Skin of body (tissue), 1 donor: ENCODE measurements at regions not wholly inside any gene's neighbourhood (a gene's known extent, or its start where the extent isn't known, plus 50 kb on each side); places are given as distances from the start of the nearest gene placed in this dataset.

Experiments
- DNase-seq: peaks from one replicate; lab custom pipeline; 2025; lab: John Stamatoyannopoulos, UW

DNA sequence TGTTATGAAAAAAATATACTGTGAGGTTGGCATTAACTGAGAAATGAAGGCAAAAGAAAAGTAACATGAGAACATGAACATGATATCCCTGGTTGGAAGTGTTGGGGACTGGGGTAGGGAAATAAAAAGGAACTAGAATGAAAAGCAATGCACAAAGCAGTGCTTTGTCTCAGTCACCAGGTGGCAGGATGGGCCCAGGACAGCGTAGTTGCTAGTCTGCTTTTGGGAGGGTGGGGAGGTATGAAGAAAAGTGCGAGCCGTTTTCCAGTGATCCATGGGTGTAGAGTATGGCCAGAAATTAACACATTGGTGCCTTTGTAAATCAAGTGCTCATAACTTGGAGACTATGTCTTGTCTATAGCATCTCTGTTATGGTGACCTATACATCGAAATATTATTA is 662.5 kb upstream of the SALL1 start:
- DNase-seq = no peak

DNA sequence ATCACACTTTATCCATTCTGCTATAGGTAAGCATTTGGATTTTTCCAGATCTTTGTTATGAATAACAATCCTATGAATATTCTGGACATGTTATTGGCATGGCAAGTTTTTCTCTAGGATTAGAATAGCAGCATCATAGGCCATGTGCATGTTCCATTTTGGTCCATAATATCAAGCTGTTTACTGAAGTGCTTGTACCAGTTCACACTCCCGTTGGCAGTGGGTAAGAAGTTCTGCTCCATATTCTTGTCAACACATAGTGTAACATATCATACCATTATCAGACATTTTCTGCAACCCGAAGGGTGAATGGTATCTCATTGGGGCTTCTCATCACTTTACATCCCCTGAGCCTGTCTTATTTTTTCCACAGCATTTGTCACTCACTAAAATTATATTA is 661.9 kb upstream of the SALL1 start:
- DNase-seq = no peak

DNA sequence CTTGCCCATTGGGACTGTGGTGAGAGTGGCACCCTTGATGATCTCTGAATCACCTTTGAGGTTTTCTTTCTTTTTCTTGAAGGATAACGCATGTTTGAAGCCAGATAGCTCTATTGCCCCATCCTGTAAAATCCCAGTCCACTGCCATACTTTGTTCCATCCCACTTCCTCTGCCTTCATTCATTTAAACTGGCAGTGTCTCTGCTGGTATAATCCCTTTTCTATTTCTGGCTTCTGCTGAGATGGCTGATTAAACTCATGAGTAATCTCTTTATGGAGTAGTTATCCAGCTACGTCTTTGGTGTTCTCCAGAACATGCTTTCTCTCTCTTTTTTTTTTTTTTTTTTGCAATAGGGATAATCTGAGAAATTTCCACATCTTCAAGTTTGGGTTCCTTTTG is 656.5 kb upstream of the SALL1 start:
- no peak for DNase-seq

DNA sequence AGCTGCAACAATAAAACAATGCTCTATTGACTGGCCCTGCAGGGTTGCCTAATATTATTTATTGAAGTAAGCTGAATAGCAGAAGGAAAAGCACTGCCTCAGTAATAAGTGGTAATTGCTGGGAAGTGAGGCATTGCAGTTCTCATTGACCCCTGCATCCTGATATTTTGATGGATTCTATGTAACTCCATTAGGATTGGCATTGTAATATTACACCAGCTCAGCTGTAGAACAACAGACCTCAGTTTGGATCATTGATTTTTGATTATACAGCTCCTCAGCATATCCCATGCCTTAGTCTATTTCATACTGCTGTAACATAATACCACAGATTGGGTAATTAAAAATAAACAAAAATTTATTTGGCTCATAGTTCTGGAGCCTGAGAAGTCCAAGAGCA is 650.6 kb upstream of the SALL1 start:
- DNase-seq = no peak

DNA sequence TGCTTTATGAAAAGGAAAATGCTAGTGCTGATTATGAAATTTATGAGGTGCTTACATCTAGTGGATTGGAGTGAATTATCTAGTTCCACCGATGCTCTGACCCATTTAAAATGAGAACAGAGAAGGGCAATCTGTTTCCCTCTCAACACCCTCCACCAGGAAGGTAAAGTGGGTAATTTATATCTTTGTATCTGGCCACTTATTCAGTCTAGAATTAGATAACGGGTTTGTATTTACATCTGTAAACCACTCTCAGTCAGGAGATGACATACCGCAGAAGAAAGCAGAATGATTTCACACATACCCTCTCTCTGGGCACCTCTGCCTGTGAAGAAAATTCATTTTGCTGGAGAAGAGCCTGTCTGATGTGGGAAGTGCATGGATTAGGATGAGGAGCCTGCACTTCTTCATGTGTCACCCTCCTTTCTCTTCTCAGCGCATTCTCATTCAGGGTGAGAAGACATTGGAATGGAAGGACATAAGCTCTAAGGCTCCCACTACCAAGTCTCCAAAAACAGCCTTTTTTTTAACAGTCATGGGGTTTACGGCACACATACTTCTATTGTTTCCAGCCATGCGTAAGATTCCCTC is 646.7 kb upstream of the SALL1 start:
- DNase-seq = no peak

DNA sequence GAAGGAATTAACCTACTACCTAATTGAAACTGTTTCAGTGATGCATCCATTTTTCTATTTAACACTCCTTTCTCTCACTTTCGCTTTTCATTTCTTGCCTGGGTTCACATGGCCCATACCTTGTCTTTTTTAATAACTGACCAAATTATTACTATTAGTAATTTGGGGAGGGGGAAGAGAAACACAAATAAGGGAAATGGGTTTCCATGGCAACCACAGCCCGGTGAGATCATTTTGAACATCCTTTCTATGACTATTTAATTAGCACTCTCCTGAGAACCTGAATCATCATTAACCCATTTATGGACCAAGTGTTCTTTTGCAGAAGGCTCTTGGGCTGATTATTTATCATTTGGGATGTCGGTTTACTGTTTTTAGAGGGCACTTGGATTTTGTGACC is 628.2 kb upstream of the SALL1 start:
- DNase-seq = no peak

DNA sequence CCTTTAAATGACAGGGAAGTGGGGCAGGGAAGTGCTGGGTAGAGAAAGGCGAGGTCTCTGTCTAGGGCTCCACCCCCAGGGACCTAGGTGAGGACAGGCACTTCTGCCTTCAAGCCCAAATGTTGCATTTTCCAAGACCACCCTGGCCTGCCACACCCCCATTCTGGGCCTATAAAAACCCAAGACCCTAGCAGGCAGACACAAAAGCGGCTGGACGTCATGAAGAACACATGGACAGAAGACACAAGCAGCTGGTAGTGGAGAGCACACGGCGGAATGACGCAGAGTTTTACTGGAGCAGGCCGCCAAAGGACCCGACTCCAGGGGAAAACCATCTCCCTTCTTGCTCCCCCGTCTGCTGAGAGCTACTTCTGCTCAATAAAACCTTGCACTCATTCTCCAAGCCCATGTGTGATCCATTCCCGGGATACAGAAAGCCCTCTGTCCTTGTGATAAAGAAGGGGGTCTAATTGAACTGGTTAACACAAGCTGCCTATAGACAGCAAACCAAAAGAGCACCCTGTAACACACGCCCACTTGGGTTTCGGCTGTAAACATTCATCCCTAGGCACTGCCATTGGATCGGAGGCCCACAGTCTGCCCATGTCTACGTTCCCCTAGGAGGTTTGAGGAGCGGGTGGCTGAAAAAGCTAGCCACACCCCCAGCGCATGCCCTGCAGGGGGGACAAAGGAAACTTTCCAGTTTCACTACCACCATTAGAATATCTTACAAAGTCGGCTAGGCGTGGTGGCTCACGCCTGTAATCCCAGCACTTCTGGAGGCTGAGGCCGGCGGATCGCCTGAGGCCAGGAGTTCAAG is 622.2 kb upstream of the SALL1 start:
- DNase-seq = no peak

DNA sequence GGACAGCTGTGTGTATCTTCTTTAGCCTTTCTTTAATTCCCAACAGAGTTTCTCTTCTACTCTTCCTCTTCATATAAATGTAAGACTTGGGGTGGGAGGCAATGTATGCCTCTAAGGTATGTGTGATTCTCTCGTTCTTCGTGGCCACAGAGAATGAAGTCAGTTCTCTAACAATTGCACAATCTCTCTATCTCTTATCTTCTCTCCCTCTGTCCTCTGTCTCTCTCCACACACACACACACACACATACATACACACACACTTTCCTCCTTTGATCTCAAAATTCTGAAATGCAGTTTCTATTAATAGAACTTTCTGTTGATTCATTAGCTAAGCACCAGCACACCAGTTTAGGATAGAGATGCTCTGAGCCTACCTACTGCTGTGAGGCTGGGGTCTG is 615.7 kb upstream of the SALL1 start:
- no peak for DNase-seq

DNA sequence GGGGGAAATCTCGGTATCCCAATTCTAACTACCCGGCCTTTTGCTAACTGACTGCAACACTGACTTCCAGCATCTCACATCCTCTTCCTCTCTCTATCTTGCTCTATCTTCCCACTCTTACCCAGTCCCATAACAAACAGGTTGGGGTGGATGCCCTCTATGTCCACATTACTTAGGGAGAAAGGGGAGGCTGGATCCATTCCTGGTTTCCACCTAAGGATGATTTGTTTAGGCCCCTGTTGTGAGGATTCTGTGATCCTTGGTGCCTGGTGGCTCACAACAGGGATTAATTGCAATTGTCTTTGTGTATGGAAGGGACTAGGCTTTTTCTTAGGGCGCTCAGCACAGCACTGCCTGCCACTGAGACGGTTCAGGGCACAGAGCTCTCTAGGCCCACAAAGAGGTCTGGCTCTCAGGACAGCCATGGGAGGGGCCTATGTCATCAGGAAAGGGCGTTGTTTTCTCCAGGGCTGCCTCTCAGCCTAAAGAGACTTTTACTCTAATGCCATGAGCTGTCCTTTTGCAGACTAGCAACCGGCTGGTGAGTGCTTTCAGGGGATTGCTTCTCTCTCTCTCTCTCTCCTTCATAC is 612.1 kb upstream of the SALL1 start:
- no peak for DNase-seq

DNA sequence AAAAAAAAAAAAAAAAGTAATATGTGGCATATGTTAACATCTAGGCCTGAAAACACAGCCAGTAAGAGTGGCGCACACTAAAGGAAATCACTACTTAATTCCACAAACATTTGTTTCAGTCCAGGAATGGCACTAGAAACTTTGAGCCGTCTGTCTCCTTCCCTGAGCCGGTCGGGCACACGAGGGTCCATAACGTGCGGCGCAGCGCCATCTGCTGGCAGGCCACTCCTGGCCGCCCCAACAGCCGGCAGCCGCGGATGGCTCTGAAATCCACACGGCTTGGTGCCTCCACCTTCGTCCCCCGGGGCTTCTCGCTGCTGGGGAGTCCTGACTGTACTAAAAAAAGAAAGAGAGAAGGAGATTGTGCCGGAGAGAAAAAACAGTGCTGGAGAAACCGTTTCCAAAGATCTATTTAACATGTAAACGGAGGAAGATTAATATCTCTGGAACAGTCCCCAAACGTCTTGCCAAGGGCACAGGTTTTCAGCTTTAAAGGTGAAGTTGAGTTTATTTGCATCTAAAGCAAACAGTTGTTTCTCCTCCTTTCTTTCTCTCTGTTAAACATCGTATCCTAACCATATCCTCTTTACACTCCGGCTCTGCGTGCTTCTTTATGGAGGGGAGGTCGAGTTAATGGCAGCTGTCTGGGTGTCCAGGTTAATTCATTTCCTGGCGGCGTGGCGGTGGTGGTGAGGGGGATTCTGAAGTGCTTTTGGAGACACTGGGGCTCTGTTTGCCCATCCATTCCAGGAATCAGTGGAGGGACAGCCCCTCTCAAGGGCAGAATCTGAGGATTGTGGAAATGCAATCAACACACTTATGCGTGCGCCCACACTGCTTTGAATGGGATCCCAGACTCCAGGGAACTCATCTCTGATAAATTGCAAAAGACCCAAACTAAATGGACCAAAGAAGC is 611.3 kb upstream of the SALL1 start:
- peak; percentile 27 for DNase-seq

DNA sequence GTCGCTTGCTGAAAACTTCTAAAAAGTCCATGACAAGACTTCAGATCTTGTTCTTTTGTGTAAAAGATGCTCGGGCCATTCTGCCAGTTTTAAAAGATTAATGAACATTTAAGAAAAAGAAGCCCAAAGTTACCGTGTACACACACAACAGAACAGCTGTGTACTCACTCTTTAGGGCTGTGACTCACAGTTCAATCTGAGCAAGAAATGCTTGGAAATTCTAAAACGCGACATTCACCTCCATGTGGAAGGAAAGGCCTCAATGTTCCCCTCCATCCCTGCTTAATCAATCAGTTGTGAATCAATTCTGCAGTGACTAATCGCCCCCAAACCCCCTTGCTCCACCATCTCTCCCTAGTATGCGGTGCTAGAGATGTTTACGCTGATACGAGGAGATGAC is 609.9 kb upstream of the SALL1 start:
- no peak for DNase-seq

DNA sequence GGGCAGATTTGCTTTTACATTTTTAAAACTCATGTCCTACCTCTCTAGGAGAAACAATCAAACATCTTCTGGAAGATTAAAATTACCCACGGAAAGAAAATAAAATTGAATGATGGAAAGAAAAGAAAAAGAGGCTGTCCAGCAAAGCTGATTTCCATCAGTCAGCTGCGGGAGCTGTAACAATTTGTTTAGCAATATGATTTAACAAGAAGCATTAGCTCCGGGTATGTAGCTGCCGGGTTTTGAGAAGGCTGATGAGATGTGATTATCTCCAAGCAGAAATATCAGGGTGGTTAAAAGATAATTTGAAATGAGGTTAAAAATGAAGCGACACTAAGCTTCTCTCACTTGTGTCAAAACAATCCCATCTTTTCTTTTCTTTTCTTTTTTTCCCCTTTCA is 608.9 kb upstream of the SALL1 start:
- no peak for DNase-seq

DNA sequence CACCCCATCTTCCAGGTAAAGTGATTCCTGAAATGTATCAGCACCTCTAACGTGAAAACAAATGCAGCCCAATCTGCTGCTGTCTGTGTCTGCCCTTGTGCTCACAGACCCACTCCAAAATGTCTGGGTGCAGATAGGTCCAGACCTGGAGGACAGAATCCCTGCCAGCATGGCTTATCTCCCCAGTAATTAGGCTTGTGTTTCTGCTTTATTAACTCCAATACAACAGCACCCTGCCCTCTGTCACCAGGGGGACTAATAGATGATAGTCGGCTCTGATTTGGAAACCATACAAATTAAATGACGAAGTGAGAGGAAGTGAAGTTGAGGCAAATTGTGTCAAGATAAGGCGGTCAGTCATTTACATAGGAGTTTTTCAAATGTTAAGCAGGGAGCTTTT is 608.3 kb upstream of the SALL1 start:
- DNase-seq = no peak

DNA sequence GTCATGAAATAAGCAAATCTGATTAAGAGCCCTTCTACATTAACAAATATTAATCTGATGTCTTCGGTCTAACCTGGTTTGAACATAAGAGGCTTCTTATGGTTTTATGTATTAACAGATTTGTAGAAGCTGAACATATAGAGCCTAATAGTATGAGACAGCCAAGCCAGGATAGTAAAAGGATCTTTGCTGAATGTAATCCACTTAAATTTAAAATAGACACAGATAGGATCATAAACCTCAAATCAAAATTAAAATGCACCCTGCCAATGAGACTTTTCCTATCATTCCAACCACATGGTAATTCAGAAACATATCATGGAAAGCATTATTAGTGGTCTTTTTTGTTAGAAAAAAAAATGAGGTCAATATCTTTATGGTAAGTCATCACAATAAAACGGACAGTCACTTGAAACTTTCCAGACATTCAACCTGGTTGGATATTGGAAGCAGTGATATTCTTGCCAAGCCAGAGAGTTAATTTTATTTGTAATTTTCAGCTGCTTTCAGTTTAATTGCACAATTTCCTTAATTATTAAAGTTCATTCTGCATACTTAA is 606.9 kb upstream of the SALL1 start:
- DNase-seq = no peak

DNA sequence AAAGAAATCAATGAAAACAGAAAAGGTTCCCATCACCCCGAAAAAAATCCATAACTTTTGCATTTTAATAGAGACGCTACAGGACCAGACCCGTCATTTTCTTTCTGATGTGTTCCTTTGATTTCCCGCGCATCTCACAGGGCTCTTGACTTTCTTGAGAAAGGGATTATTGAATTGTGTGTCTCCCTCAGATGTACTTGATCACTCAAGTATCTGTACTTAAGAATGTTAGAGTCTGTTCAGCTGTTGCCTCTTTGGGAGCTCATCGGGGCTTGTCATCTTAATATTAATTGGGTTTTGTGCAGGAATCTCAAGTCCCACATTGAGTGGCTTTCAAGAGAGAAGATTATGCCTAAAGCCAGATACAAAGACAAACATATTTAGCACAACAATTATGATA is 606.4 kb upstream of the SALL1 start:
- DNase-seq = no peak

DNA sequence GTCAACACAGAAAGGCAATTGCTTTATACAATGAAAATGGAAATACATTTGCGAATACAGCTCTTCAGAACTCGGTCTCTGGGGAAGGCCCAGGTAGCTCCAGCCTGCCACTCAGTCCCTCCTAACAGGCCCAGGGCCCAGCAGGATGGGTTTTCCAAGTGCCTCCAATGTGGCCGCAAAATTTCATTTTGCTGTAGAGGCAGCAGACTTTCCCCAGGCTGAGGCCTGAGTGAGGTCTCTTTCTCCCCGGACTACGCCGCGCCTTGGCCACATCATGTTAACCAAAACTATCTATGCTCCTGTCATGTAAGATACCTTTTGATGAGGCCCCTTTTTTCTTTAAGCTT is 606.0 kb upstream of the SALL1 start:
- no peak for DNase-seq

DNA sequence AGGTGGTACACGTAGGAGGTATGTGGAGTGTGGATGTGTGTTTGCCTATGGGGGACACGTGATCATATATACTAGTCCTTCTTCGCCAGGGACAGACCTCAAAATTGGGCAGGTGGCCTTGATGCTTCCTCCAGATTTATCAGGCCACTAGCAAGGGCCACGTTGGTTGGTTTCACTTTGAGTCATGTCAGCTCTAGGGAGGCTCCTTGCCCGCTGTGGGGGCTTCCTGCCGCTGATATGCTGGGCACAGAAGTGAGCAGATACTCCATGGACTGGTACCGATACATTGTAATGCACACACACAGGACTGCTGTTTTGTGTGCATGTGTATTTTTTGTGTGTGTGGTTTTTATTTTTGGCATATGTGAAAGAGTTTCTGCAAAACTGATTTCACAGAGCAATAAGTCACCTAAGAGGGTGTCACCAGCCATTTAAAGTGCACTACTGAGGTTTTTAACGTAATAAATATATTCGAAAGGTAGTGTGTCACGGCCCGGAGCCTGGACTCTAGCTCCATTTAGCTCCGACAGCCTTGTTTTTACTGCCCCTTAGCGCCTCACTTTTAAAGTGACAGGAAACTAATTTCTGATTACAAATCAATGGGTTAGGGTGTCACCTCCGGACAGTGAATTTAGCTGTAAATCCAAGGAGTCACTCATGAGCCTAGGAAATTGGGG is 605.5 kb upstream of the SALL1 start:
- DNase-seq = no peak

DNA sequence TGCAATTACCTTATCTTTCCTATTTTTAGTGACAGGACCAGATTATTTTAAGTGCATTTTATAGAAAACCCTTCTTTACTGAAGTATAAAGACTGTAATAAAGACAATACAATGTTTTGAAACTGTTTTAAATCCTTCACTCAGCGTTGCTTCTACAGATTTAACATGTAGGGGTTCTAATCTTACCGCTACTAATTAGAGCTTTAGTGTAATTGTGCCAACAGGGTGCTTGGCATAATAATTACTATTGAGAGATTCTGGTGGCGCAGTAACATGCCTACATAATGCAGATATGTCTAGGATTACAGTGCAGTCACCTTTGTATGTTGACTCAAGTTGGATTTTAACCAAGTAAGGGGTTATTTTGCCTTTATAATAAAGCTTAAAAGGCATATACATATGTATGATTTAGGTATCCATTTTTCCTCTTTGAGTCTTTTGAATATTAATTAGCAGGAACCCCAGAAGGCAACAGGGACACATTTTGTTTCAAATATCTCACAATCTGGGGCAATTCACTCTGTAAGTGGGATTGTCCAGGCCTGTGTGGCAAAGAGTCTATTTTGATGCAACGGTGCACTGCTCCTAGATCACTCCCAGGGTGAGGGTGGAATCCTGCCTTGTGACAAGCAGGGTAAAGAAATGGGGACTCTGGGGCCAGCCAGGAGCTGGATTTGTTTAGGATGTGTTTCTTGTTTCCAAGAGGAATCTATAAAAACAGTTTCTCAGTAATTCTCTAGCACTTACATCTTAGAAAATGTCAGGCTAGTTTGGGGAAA is 604.7 kb upstream of the SALL1 start:
- DNase-seq = no peak

DNA sequence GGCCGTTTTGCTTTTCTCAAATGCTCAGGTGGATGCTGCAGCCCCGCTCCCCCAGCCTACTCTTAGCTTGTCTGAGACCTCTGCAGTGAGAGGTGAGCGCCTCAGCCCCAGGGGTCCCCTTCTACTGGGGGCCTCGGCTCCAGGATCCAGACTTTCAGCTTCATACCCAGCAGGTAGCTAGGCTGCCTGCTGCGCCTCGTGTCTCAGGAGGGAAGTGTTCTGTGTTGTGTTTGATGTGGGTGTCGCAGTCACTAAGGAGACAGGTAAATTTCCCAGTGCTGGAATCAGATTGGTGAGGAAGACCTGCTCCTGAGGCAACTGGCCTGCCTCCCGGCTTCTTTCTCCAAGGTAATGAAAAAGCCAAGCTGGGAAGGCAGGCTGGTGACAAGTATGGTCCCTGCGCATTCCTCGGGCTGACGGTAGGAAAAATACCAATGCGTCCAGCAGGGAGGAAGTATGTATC is 604.0 kb upstream of the SALL1 start:
- no peak for DNase-seq

DNA sequence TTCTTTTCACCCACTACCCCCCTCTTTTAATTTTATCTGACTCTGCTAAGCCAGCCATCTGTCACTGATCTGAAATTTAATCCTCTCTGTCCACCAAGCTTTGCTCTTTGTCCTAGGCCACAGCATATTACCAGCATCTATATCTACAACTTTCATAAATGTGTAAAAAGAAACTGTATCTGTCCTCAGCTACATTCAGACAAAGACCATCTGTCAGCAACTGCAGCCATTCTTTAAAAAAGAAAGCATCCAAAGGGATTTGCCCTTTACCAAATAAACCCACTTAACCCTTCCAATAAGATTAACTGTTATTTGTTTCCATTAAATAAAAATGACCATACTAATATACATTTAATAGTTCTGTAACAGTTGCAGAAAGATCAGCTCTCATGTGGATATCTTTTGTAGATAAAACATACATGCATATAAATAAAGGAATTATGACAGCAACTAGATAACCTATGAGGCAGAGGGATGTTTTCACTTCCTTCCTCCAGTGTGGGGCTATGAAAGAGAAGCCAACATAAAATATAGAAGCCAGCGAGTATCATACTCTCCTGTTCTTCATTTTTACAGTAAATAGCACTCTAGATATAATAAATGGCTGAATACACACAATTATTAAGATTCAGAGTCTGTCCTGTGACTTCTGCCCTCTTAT is 602.5 kb upstream of the SALL1 start:
- no peak for DNase-seq
